ENCODE measurements at regions not wholly inside any gene's neighbourhood (a gene's known extent, or its start where the extent isn't known, plus 50 kb on each side); places are given as distances from the start of the nearest gene placed in this dataset.

DNA sequence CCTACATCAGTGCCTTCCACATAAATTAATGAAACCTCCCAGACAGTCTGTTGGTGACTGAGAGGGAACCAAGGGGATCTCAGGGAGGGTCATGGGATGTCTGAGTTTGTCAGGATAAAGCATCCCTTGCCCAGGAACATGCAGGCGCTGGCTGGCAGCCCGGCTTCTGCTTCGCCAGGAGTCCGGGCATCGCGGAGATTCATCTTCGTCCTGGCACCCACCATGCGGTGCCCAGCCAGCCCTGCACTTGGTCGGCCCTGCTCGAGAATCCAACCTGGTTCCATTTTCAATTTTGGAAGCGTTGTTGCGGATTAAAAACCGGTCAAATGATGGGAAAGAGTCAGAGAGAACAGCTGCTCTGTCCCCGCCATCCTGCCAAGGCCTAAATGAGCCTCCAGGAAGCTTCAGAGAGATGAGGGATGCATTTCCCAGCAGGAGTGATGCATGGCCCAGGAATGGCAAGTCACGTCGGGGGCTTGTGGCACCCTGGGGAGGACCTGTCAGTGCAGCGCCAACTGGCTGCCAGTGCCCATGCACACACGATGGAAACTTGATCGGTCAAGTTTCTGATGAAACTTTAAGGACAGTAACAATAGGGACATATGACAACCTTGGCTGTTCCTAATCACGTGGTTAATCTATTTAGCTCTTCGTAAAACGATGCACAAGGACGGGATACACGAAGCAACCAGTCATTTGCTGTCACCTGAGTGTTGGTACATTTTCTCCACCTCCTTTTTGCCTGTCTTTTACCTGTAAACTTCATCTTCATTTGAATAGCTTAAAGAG lies 260.8 kb upstream of the MKI67 start:
- no peaks in the 10 kb centered on the region for H3K36me3 ChIP-seq (ENCODE audit: insufficient read depth)
- WGBS, result 89% methylated on average over 24 of the region's 24 CpGs
- DNase-seq (ENCODE audit: extremely low spot score), result no peak
- no peaks in the 10 kb centered on the region for H3K4me1 ChIP-seq (ENCODE audit: insufficient read depth)
- no peak overlapping the region for H3K27ac ChIP-seq (ENCODE audit: low read depth)
- no peak overlapping the region for H3K4me3 ChIP-seq (ENCODE audit: low read depth, low read length)

DNA sequence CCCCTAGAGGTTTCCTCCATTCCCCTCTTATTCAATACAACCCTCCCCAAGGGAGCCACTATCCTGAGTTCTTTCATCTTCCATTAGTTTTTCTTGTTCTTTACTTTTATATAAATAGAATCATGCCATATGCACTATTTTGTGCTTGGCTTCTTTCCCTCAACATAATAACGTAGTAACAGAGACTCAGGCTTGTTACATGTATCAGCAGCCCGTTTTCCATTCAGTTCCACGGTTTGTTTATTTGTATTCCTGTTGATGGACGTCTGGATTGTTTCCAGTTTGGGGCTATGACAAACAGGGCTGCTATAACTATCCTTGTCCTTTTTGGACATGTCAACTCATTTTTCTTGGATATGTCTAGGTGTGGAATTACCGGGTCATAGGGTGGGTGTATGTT lies 264.4 kb upstream of the MKI67 start:
- H3K4me1 ChIP-seq (ENCODE audit: insufficient read depth), result no peaks in the 10 kb centered on the region
- WGBS, result 29% methylated on average over 5 of the region's 5 CpGs
- no peak overlapping the region for H3K27ac ChIP-seq (ENCODE audit: low read depth)
- DNase-seq (ENCODE audit: extremely low spot score), result no peak
- H3K4me3 ChIP-seq (ENCODE audit: low read depth, low read length), result no peak overlapping the region
- no peaks in the 10 kb centered on the region for H3K36me3 ChIP-seq (ENCODE audit: insufficient read depth)

DNA sequence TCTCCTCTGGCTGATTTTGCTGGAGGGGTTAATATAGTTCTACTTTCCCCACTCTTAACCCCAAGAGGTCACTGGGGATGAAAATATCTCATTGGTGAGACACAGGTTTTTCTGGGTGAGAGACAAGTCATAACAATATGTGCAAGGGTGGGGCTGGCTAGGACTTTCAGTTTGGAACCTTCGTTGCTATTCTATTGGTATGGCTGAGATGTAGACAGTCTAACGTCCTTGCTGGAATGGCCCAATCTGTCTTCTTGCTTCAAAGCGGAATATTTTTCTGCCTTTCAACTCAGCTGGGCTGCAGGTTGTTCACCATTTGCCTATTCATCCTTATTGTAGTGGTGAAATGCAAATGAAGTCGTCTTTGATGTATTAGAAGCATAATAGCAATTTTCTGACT lies 267.3 kb upstream of the MKI67 start:
- Histone ChIP-seq H3K36me3 (ENCODE audit: insufficient read depth) (no peaks in the 10 kb centered on the region), H3K4me1 (ENCODE audit: insufficient read depth) (no peaks in the 10 kb centered on the region), H3K4me3 (ENCODE audit: low read depth, low read length) (no peak overlapping the region), H3K27ac (ENCODE audit: low read depth) (no peak overlapping the region)
- WGBS, result 71% methylated on average over 4 of the region's 4 CpGs
- DNase-seq (ENCODE audit: extremely low spot score), result no peak

DNA sequence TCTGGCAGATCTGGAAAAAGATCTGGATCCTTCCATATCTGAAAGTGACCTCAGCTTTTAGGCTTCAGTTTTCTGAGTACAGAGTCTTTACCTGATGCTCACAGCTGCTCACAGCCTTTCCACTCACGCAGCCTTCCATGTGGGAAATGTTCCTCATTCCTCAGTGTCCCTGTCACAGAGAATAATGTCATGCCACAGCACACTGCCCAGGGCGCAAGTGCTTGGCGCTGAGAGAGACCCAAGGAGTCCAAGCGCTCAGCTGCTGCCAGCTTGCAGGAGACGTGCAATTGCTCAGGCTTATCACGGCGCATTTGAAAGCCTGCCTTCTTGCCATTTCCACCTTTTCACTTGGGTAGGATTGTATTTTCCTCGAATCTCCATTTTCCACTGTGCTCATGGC lies 271.9 kb upstream of the MKI67 start:
- 85% methylated on average over 8 of the region's 8 CpGs for WGBS
- no peak overlapping the region for H3K27ac ChIP-seq (ENCODE audit: low read depth)

DNA sequence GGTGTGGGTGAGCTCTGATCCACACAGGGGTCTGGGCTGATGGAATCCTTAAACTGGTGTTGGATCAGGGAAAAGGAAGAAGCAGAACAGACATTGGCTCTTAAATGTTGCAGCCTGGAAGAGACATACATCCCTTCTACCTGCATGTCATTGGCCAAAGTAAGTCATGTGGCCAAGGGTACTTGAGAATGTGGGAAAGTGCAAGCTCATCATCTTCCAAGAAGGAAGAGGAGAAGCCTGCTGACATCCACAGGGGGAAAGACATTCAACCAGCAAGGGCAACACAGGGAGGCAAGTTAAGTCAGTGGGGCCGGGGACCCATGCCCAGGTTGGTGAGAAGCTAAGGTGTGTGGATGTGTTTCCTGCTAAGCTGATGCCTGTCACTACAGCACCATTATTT lies 272.8 kb upstream of the MKI67 start:
- Histone ChIP-seq H3K36me3 (ENCODE audit: insufficient read depth) (no peaks in the 10 kb centered on the region), H3K4me3 (ENCODE audit: low read depth, low read length) (no peak overlapping the region), H3K4me1 (ENCODE audit: insufficient read depth) (no peaks in the 10 kb centered on the region), H3K27ac (ENCODE audit: low read depth) (no peak overlapping the region)
- 92% methylated on average over 1 of the region's 1 CpG for WGBS
- DNase-seq (ENCODE audit: extremely low spot score), result no peak

More for the DNA sequence above, 271.9 kb upstream of the MKI67 start:
- Histone ChIP-seq H3K4me1 (ENCODE audit: insufficient read depth) (no peaks in the 10 kb centered on the region), H3K4me3 (ENCODE audit: low read depth, low read length) (no peak overlapping the region), H3K36me3 (ENCODE audit: insufficient read depth) (no peaks in the 10 kb centered on the region)
- DNase-seq (ENCODE audit: extremely low spot score), result no peak

DNA sequence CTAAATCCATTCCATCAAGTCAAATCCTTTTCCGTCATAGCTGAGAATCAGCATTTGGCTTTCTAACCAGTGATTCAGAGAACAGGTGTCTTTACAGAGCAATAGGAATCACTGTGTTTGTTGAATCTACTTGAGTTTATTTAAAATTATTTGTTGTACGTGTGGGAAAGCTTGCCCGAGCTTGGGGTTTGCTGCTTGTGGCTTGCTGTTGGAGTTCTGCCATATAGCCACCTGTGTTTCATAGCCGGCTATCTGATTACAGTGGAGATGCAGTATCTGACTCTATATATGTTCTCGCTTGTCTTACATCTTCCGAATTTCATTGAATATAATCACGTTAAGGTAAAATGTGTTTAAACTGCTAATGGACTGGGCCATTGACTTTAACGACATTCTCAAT lies 274.3 kb upstream of the MKI67 start:
- WGBS, result 71% methylated on average over 8 of the region's 8 CpGs
- H3K4me3 ChIP-seq (ENCODE audit: low read depth, low read length), result no peak overlapping the region
- H3K27ac ChIP-seq (ENCODE audit: low read depth), result no peak overlapping the region
- DNase-seq (ENCODE audit: extremely low spot score), result no peak
- H3K4me1 ChIP-seq (ENCODE audit: insufficient read depth), result no peaks in the 10 kb centered on the region
- no peaks in the 10 kb centered on the region for H3K36me3 ChIP-seq (ENCODE audit: insufficient read depth)

DNA sequence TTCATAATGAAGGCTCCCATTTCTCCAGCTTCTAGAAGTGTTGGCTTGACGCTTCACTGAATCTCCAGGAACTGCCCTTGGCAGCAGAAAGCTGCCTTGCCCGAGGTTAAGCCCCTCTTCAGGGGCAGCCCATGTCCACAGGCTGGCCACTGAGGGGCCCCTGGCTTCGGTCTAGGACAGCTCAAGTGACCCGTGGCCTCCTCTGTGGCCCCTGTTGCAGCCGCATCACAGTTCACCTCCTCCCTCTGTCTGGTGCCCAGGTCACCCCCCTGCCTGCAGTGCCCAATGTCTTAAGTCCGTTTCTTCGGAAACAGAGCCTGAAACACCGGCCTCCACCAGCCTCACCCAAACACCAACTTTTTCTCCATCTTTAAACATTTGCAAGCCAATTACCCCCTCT lies 279.2 kb upstream of the MKI67 start:
- Histone ChIP-seq H3K36me3 (ENCODE audit: insufficient read depth) (no peaks in the 10 kb centered on the region), H3K4me3 (ENCODE audit: low read depth, low read length) (no peak overlapping the region), H3K27ac (ENCODE audit: low read depth) (no peak overlapping the region), H3K4me1 (ENCODE audit: insufficient read depth) (no peaks in the 10 kb centered on the region)
- WGBS, result 86% methylated on average over 8 of the region's 8 CpGs
- DNase-seq (ENCODE audit: extremely low spot score), result no peak

DNA sequence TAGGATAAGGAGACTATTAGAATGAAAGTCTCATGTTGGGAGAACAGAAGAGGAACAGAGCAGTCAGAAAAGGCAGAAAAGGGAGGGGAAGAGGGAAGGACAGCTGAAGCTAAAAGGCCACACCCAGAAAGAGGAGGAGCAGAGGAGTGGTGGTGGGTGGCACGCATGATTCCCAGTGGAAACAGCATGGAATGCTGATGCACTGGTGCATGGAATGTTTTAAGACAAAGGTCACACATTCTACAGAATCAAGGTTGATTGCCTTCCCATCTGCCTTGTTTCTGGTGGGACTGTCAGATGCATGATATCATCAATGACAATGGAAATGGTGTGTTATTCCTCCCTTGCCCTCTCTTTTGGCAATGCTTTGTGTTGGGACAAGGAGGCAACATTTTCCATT lies 285.4 kb upstream of the MKI67 start:
- Histone ChIP-seq H3K4me3 (ENCODE audit: low read depth, low read length) (no peak overlapping the region), H3K27ac (ENCODE audit: low read depth) (no peak overlapping the region), H3K36me3 (ENCODE audit: insufficient read depth) (no peaks in the 10 kb centered on the region), H3K4me1 (ENCODE audit: insufficient read depth) (no peaks in the 10 kb centered on the region)
- 68% methylated on average over 1 of the region's 1 CpG for WGBS
- no peak for DNase-seq (ENCODE audit: extremely low spot score)

DNA sequence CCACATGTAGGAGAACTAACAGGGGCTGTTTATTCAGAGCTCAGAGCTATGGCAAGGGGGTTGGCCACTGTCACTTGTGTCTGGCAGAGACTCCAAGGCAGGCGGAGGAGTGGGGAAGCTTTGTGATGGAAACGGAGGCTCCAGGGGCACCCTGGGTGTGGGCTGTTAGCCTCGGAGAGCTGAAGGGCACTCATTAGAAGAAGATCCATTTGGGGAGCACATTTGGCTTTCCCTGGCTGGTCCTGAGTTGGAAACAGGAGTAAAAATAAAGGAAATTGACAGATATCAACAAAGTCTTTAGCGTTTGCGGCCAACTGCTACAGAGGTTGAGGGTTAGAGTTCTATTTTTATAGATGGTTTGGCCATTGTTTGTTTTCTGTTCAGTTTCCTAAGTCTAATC lies 288.3 kb upstream of the MKI67 start:
- DNase-seq (ENCODE audit: extremely low spot score), result no peak
- Histone ChIP-seq H3K36me3 (ENCODE audit: insufficient read depth) (no peaks in the 10 kb centered on the region), H3K4me1 (ENCODE audit: insufficient read depth) (no peaks in the 10 kb centered on the region), H3K27ac (ENCODE audit: low read depth) (no peak overlapping the region), H3K4me3 (ENCODE audit: low read depth, low read length) (no peak overlapping the region)
- WGBS, result 75% methylated on average over 5 of the region's 5 CpGs

DNA sequence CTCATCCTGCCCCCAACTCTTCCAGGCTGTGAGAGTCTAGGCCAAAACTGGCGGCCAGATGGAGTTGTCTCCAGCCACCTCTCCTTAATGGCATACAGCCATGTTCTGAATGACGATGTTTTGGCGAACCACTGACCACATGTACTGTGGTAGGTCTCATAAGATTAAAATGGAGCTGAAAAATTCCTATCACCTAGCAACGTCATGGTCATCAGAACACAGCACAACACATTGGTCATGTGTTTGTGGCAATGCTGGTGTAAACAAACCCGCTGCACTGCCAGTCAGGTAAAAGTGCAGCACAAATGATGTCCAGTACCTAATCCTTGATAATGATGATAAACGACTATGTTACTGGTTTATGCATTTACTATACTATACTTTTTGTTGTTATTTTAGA lies 290.0 kb upstream of the MKI67 start:
- no peak for DNase-seq (ENCODE audit: extremely low spot score)
- Histone ChIP-seq H3K4me1 (ENCODE audit: insufficient read depth) (no peaks in the 10 kb centered on the region), H3K36me3 (ENCODE audit: insufficient read depth) (no peaks in the 10 kb centered on the region), H3K4me3 (ENCODE audit: low read depth, low read length) (no peak overlapping the region), H3K27ac (ENCODE audit: low read depth) (no peak overlapping the region)
- WGBS, result 70% methylated on average over 6 of the region's 6 CpGs

DNA sequence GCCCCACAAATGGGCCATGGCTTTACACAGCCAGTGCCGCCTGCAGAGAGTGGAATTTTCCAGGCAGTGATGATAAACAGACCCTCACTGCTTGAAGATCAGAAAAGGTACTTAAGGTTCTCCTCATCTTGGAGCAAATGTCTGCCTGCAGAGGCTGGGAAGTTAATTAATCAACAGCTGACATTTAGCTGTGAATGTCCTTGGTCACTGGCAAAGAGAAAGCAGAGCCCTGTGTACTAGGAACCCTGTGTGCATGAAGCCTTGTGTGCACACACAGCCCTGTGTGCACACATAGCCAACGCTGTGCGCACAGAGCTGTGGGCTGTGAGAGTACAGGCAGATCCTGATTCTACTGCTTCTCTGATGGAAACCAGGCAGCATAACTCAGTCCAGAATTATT lies 291.6 kb upstream of the MKI67 start:
- DNase-seq (ENCODE audit: extremely low spot score), result no peak
- Histone ChIP-seq H3K27ac (ENCODE audit: low read depth) (no peak overlapping the region), H3K36me3 (ENCODE audit: insufficient read depth) (no peaks in the 10 kb centered on the region), H3K4me1 (ENCODE audit: insufficient read depth) (no peaks in the 10 kb centered on the region), H3K4me3 (ENCODE audit: low read depth, low read length) (no peak overlapping the region)
- 71% methylated on average over 3 of the region's 3 CpGs for WGBS

DNA sequence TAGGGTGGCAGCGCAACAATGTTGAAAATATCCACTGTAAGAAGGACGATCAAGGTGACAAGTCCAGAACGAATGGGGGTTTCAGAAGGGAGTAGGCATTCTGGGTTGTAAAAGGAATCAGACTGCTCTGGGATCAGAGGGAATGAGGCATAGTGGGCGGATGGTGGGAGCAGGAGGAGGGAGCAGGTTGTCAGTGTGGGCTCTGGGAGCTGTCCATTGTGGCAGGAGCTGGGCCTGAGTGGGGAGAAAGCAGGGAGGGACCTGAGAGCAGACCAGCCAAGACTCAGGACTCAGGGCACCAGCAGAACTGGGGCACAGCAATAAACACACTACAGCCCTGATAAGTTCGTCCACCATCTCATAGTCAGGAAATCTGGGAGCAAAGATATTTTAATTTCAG lies 292.6 kb upstream of the MKI67 start:
- Histone ChIP-seq H3K4me1 (ENCODE audit: insufficient read depth) (no peaks in the 10 kb centered on the region), H3K36me3 (ENCODE audit: insufficient read depth) (no peaks in the 10 kb centered on the region), H3K27ac (ENCODE audit: low read depth) (no peak overlapping the region), H3K4me3 (ENCODE audit: low read depth, low read length) (no peak overlapping the region)
- no peak for DNase-seq (ENCODE audit: extremely low spot score)
- WGBS, result 57% methylated on average over 5 of the region's 5 CpGs

DNA sequence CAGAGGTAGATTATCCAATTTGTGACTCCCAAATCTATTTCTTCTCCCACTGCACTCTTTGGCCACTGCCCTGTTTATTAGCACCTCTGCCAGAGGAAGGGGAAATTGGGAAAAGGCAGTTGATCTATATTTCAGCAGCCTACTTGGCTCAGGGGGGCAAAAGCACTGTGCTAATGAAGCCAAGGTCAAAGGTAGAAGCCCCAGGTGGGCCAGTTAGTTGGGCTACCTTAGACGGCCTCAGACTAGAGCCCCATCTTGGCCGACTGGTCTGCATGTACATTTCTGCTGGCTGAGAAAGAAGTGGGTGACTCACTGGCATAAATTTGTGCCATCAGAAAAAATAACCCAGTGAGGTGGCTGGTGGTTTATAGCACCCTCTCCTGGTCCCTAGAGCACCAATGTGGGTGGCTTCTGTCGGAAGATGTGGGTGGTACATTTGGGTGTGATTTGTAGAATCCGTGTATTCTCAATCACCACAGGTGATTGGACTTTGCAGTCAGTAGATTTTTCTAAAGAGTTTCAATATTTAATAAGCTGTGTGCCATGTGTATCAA lies 293.3 kb upstream of the MKI67 start:
- H3K4me3 ChIP-seq (ENCODE audit: low read depth, low read length), result no peak overlapping the region
- no peaks in the 10 kb centered on the region for H3K36me3 ChIP-seq (ENCODE audit: insufficient read depth)
- 84% methylated on average over 4 of the region's 4 CpGs for WGBS
- no peak overlapping the region for H3K27ac ChIP-seq (ENCODE audit: low read depth)
- DNase-seq (ENCODE audit: extremely low spot score), result no peak
- H3K4me1 ChIP-seq (ENCODE audit: insufficient read depth), result no peaks in the 10 kb centered on the region

DNA sequence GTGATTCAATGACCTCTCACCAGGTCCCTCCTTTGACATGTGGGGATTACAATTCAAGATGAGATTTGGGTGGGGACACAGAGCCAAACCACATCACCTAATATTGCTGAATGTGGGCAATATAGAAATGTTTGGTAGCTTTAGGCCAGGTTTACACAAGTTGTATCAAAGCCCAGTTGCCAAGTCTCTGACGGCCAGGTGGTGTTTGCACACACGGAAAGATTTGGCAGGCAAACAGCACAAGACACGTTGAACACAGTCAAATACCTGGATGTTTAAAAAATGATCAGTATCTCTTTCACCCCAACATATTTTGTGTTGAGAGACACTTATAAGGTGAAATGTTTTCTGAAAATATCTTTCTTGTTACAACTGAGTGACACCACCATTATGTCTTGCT lies 294.4 kb upstream of the MKI67 start:
- Histone ChIP-seq H3K27ac (ENCODE audit: low read depth) (no peak overlapping the region), H3K36me3 (ENCODE audit: insufficient read depth) (no peaks in the 10 kb centered on the region), H3K4me1 (ENCODE audit: insufficient read depth) (no peaks in the 10 kb centered on the region), H3K4me3 (ENCODE audit: low read depth, low read length) (no peak overlapping the region)
- WGBS, result 69% methylated on average over 3 of the region's 3 CpGs
- no peak for DNase-seq (ENCODE audit: extremely low spot score)
